Astrocyte (in vitro differentiated cells and primary cell): ENCODE measurements at regions not wholly inside any gene's neighbourhood (a gene's known extent, or its start where the extent isn't known, plus 50 kb on each side); places are given as distances from the start of the nearest gene placed in this dataset.

Source experiments
- CTCF ChIP-seq: IDR thresholded peaks from 2 replicates; pipeline ENCODE4 v1.5.1; 2011; ENCODE audit warnings: low read depth, mild to moderate bottlenecking, inconsistent platforms, low read length, moderate library complexity; ENCODE audit not compliant: insufficient read depth
- EZH2 ChIP-seq: IDR thresholded peaks from 2 replicates; pipeline ENCODE4 v1.6.1; 2012; ENCODE audit warnings: mild to moderate bottlenecking, low read length, inconsistent platforms; ENCODE audit not compliant: insufficient read depth

GRCh38 chr20:52311209-52311794 lies 119.7 kb upstream of the ZFP64 start:
- TF ChIP-seq CTCF: no peak
- TF ChIP-seq EZH2: no peak
